GM12873 (cell line): ENCODE measurements at regions not wholly inside any gene's neighbourhood (a gene's known extent, or its start where the extent isn't known, plus 50 kb on each side); places are given as distances from the start of the nearest gene placed in this dataset.

Experiments used
- TF ChIP-seq, protein P1 (sequence below): IDR thresholded peaks from 2 replicates; pipeline ENCODE4 v1.5.1; 2012; ENCODE audit warnings: low read depth, mild to moderate bottlenecking, moderate library complexity, low read length, control low read depth; ENCODE audit not compliant: insufficient read depth; ENCODE audit errors: missing control alignments

DNA sequence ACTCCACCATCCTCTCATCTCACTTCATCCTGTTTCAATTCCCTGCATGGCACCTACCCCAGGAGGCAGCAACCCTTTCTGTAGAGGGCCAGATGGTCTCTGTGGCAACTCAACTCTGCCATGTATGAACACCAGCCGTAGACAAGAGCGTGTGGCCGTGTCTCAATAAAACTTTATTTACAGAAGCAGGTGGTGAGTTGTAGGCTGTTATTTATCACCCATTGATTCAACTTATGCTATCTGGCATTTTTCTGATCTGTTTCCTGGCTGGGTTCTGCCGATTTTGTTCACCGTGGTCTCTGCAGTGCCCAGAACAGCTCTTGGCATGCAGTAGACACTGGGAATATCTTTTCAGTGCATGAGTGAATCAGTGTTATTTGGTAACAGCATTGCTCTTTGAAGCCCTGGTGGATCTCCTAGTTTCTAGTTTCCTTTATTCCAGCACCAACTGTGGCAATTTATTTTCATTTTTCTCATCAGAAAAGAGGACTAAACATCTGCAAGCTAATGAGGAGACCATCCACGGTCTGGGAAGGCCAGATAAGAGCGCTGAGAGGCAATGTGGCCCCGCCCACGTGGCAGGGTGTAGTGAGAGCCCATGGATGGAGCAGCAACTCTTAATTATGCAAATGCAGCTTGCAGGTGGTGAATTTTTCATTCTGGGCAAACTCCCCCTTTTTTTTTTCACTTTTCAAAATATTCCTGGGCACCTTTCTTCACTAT, 77.9 kb downstream of the CTSL start:
- TF ChIP-seq, protein P1, sequence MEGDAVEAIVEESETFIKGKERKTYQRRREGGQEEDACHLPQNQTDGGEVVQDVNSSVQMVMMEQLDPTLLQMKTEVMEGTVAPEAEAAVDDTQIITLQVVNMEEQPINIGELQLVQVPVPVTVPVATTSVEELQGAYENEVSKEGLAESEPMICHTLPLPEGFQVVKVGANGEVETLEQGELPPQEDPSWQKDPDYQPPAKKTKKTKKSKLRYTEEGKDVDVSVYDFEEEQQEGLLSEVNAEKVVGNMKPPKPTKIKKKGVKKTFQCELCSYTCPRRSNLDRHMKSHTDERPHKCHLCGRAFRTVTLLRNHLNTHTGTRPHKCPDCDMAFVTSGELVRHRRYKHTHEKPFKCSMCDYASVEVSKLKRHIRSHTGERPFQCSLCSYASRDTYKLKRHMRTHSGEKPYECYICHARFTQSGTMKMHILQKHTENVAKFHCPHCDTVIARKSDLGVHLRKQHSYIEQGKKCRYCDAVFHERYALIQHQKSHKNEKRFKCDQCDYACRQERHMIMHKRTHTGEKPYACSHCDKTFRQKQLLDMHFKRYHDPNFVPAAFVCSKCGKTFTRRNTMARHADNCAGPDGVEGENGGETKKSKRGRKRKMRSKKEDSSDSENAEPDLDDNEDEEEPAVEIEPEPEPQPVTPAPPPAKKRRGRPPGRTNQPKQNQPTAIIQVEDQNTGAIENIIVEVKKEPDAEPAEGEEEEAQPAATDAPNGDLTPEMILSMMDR, result no peak

DNA sequence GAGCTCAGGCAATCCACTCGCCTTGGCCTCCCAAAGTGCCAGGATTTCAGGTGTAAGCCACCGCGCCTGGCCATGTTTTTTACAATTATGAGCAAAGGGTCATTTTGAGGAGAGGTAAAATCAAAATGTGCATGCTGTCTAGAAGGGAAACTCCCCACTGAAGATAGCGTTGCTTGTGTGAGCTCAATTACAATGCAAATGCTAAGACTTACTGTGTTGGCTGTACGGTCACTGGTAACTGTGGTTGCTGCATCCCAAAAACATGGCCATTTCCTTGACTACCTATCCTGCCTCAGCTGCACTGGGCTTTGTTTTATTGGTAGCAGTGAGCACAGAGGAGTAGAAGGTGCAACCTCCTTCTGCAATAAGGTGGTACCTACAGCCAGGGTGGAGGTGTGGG, 77.4 kb upstream of the SPATA31E1 start:
- TF ChIP-seq, protein P1, result no peak

DNA sequence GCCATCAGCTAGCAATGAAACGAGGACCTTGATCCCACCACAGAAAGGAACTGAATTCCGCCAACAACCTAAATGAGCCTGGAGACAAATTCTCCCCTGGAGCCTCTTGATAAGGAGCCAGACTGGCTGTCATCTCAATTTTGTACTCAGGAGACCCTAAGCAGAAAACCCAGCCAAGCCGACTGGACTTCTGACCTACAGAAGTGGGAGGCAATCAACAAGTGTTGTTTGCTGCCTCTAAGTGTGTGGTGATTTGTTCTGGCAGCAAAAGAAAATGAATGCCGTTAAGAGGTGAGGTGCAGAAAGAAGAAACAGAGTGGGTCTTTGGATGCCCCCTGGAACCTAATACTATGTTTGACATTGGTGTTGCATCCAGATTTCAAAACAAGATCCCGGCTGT, 72.7 kb upstream of the SPATA31E1 start:
- TF ChIP-seq, protein P1, result no peak

- TF ChIP-seq, protein P1, result no peak
Observed at GRCh38 chr9:87810679-87811178, 71.9 kb upstream of the SPATA31E1 start.

DNA sequence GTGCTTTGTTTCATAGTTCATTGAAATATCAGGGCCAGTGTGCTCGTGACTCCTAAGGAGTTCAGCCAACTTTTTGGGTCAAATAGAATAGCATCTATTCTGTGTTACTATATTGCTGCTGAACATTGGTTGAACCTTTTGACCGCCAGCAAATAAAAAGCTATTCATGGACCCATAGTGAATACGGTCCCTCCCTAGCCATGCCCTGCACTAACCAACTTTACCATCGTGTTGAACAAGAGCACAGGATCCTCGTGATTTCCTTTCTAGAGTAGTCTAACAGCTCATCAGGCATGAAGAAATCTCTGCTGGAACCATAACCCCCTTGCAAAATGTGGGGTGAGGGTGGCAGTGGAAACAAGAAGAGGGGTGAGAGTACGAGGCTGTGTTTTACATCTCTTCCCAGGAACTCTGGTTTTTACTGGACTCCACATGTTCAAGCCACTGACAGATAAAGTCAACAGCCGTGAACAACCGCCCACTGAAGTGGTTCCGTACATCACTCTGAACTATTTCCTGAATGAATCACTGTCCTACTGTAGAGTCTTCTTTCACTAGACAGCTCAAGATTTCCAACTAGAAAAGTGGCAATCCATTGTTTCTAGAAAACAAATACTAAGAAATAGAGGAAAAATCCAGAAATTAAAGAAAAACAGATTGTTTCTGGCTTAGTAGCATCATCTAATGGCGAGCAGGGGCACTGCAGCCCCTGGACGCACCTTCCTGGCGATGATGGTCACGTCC, 70.1 kb upstream of the SPATA31E1 start:
- TF ChIP-seq, protein P1, result peak; percentile 87

GRCh38 chr9:87813119-87813463, 69.6 kb upstream of the SPATA31E1 start:
- TF ChIP-seq, protein P1, result no peak

DNA sequence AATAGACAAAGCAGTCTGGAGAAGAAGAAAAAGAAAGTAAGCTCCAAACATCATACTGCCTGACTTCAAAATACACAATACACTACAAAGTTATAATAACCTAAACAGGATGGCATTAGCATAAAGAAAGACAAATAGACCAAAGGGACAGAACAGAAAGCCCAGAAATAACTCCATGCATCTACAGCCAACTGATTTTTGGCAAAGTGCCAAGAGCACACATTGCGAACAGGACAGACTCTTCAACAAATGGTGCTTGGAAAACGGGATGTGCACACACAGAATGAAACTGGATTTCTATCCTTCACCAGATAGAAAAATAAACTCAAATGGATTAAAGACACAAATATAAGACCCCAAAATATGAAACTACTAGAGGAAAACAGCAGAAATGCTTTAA, 66.6 kb upstream of the SPATA31E1 start:
- TF ChIP-seq, protein P1, result no peak
